ENCODE measurements at regions not wholly inside any gene's neighbourhood (a gene's known extent, or its start where the extent isn't known, plus 50 kb on each side); places are given as distances from the start of the nearest gene placed in this dataset.

- no peak for DNase-seq
These were observed 174.2 kb downstream of the PHETA1 start for GRCh38 chr12:111194703-111195051.

GRCh38 chr12:111193977-111194702 is 174.8 kb downstream of the PHETA1 start:
- DNase-seq: no peak

GRCh38 chr12:111193496-111193895 is 175.4 kb downstream of the PHETA1 start:
- no peak for DNase-seq

- no peak for DNase-seq
These were observed 175.8 kb downstream of the PHETA1 start for GRCh38 chr12:111193067-111193466.

GRCh38 chr12:111192647-111193046 is 176.2 kb downstream of the PHETA1 start:
- no peak for DNase-seq

- DNase-seq: no peak
These were observed 178.0 kb downstream of the PHETA1 start for GRCh38 chr12:111190741-111191526.

- no peak for DNase-seq
These were observed 179.1 kb downstream of the PHETA1 start for GRCh38 chr12:111189792-111190191.

- DNase-seq: no peak
These were observed 180.5 kb downstream of the PHETA1 start for GRCh38 chr12:111188436-111188835.

GRCh38 chr12:111186347-111186746 is 182.5 kb downstream of the PHETA1 start:
- DNase-seq: no peak

- DNase-seq: no peak
These were observed 183.0 kb downstream of the PHETA1 start for GRCh38 chr12:111185889-111186227.

- DNase-seq: no peak
These were observed 183.5 kb downstream of the PHETA1 start for GRCh38 chr12:111185206-111185888.

- no peak for DNase-seq
These were observed 184.7 kb downstream of the PHETA1 start for GRCh38 chr12:111184161-111184560.

GRCh38 chr12:111183094-111183493 is 185.8 kb downstream of the PHETA1 start:
- no peak for DNase-seq

GRCh38 chr12:111182382-111182781 is 186.5 kb downstream of the PHETA1 start:
- no peak for DNase-seq

GRCh38 chr12:111181143-111181726 is 187.7 kb downstream of the PHETA1 start:
- DNase-seq: peak; percentile 67

- no peak for DNase-seq
These were observed 188.3 kb downstream of the PHETA1 start for GRCh38 chr12:111180426-111181142.

GRCh38 chr12:111178181-111179081 is 190.5 kb downstream of the PHETA1 start:
- no peak for DNase-seq

- no peak for DNase-seq
These were observed 193.3 kb downstream of the PHETA1 start for GRCh38 chr12:111175396-111176094.

- no peak for DNase-seq
These were observed 193.9 kb downstream of the PHETA1 start for GRCh38 chr12:111174961-111175345.

- DNase-seq: no peak
These were observed 194.5 kb downstream of the PHETA1 start for GRCh38 chr12:111174251-111174960.

GRCh38 chr12:111173836-111174235 is 195.1 kb downstream of the PHETA1 start:
- no peak for DNase-seq
